Caco-2 (cell line): ENCODE measurements at regions not wholly inside any gene's neighbourhood (a gene's known extent, or its start where the extent isn't known, plus 50 kb on each side); places are given as distances from the start of the nearest gene placed in this dataset.

Experiments used
- BruUV-seq: library from RNA; stranded (reverse); fragments of 400-500 nt; replicated peaks from 2 replicates; lab custom pipeline; 2021; lab: Mats Ljungman, UMichigan
- CTCF ChIA-PET: fragments of 300-600 bp; sonication (Branson Sonifier 250); formaldehyde crosslinking; loops from one replicate; lab custom pipeline; 2022; ENCODE audit warnings: antibody characterized with exemption; lab: Charles Lee
- POLR2A ChIA-PET: fragments of 300-600 bp; sonication (Branson Sonifier 250); formaldehyde crosslinking; loops from one replicate; lab custom pipeline; 2022; ENCODE audit warnings: antibody characterized with exemption; lab: Charles Lee
- DNase-seq, 2 experiments: peaks; one replicate each; pipeline versions ENCODE4 v3.0.0 to v3.0.0-alpha.2; 2020 to 2022
- H3K27me3 ChIP-seq: replicated peaks from 2 replicates; pipeline ENCODE4 v1.6.0; 2011; ENCODE audit warnings: low read length; ENCODE audit not compliant: control insufficient read depth, insufficient read depth
- H3K36me3 ChIP-seq: 2 replicates; pipeline ENCODE4 v1.5.1; 2011; ENCODE audit warnings: low read length; ENCODE audit not compliant: control insufficient read depth, insufficient read depth
- H3K4me1 ChIP-seq: fragments of 250-450 bp; sonication (Bioruptor Pico); 2 replicates; pipeline ENCODE4 v1.5.1; 2020; ENCODE audit warnings: mild to moderate bottlenecking
- H3K4me3 ChIP-seq: 2 replicates; pipeline ENCODE4 v1.5.1; 2011; ENCODE audit warnings: low read depth, mild to moderate bottlenecking, control low read depth, low read length
- H3K9me3 ChIP-seq: fragments of 250-450 bp; sonication (Bioruptor Pico); 2 replicates; pipeline ENCODE4 v1.5.1; 2020; ENCODE audit warnings: mild to moderate bottlenecking, moderate library complexity
- H3K27ac Mint-ChIP-seq: one replicate; pipeline ENCODE4 v1.8.0; 2022; ENCODE audit warnings: mixed read lengths; ENCODE audit not compliant: unreplicated experiment
- H3K27me3 Mint-ChIP-seq: one replicate; pipeline ENCODE4 v1.8.0; 2022; ENCODE audit warnings: mixed read lengths; ENCODE audit not compliant: insufficient read depth, unreplicated experiment
- H3K36me3 Mint-ChIP-seq: one replicate; pipeline ENCODE4 v1.8.0; 2022; ENCODE audit warnings: mild to moderate bottlenecking, mixed read lengths; ENCODE audit not compliant: insufficient read depth, unreplicated experiment
- H3K4me1 Mint-ChIP-seq: one replicate; pipeline ENCODE4 v1.8.0; 2022; ENCODE audit warnings: low read depth, mixed read lengths; ENCODE audit not compliant: unreplicated experiment
- H3K4me3 Mint-ChIP-seq: one replicate; pipeline ENCODE4 v1.8.0; 2022; ENCODE audit warnings: mild to moderate bottlenecking, moderate library complexity, mixed read lengths; ENCODE audit not compliant: unreplicated experiment
- H3K9me3 Mint-ChIP-seq: one replicate; pipeline ENCODE4 v1.8.0; 2022; ENCODE audit warnings: mixed read lengths; ENCODE audit not compliant: unreplicated experiment
- CTCF ChIP-seq, 2 experiments: fragments of 200-600 bp in 1 of 2; IDR thresholded peaks; 1 replicate in 1 of 2; 2 replicates in 1 of 2; pipeline versions ENCODE4 v1.5.1 to v1.8.0; 2011 to 2022; ENCODE audit warnings: antibody characterized with exemption in 1 of 2, control low read depth in 1 of 2, inconsistent platforms in 1 of 2, low read depth in 1 of 2, low read length in 1 of 2, mild to moderate bottlenecking in 1 of 2, moderate library complexity in 1 of 2; ENCODE audit not compliant: insufficient read depth in 1 of 2, severe bottlenecking in 1 of 2, unreplicated experiment in 1 of 2
- intact Hi-C: fragments of 100-400 bp; cut with micrococcal nuclease; formaldehyde crosslinking; loops from one replicate; pipeline ENCODE4 v1.10.0; 2022; ENCODE audit not compliant: unreplicated experiment

GRCh38 chr6:40924839-40925238, 114.2 kb downstream of the UNC5CL start:
- BruUV-seq: no TSS peak
- Mint-ChIP-seq H3K9me3 (no peaks in the 10 kb centered on the region), H3K36me3 (no peaks in the 10 kb centered on the region), H3K27ac (no peak overlapping the region), H3K27me3 (no peaks in the 10 kb centered on the region), H3K4me3 (no peak overlapping the region), H3K4me1 (peaks cover 8% of the 10 kb centered on the region)
- Histone ChIP-seq H3K27me3 (no peaks in the 10 kb centered on the region), H3K4me1 (peaks cover 10% of the 10 kb centered on the region), H3K36me3 (no peaks in the 10 kb centered on the region), H3K9me3 (no peaks in the 10 kb centered on the region), H3K4me3 (no peak overlapping the region)
- no peak for DNase-seq
- ChIA-PET POLR2A (no interaction called here), CTCF (no interaction called here)
- intact Hi-C loops: no loop called here
- TF ChIP-seq CTCF (IDR thresholded peaks at IDR 0.05; ENCODE audit: insufficient read depth in 1 of 2, low read depth in 1 of 2, low read length in 1 of 2, severe bottlenecking in 1 of 2, unreplicated experiment in 1 of 2): no peak

- peaks cover 10% of the 10 kb centered on the region for H3K4me1 ChIP-seq
- H3K4me3 ChIP-seq: no peak overlapping the region
- no peaks in the 10 kb centered on the region for H3K9me3 Mint-ChIP-seq
- no peak overlapping the region for H3K27ac Mint-ChIP-seq
- no peak for DNase-seq
- H3K27me3 ChIP-seq: no peaks in the 10 kb centered on the region
- BruUV-seq: no TSS peak
- no peak for TF ChIP-seq CTCF (IDR thresholded peaks at IDR 0.05; ENCODE audit: insufficient read depth in 1 of 2, low read depth in 1 of 2, low read length in 1 of 2, severe bottlenecking in 1 of 2, unreplicated experiment in 1 of 2)
- H3K4me1 Mint-ChIP-seq: peaks cover 8% of the 10 kb centered on the region
- H3K36me3 Mint-ChIP-seq: no peaks in the 10 kb centered on the region
- H3K27me3 Mint-ChIP-seq: no peaks in the 10 kb centered on the region
- CTCF ChIA-PET: no interaction called here
- no peaks in the 10 kb centered on the region for H3K9me3 ChIP-seq
- no peaks in the 10 kb centered on the region for H3K36me3 ChIP-seq
- intact Hi-C loops: no loop called here
- H3K4me3 Mint-ChIP-seq: no peak overlapping the region
- POLR2A ChIA-PET: no interaction called here
Observed at GRCh38 chr6:40923880-40924279, 115.1 kb downstream of the UNC5CL start.

- no peaks in the 10 kb centered on the region for H3K27me3 ChIP-seq
- no peak for DNase-seq
- peaks cover 10% of the 10 kb centered on the region for H3K4me1 ChIP-seq
- TF ChIP-seq CTCF (IDR thresholded peaks at IDR 0.05; ENCODE audit: insufficient read depth in 1 of 2, low read depth in 1 of 2, low read length in 1 of 2, severe bottlenecking in 1 of 2, unreplicated experiment in 1 of 2): no peak
- Mint-ChIP-seq H3K9me3 (no peaks in the 10 kb centered on the region), H3K27me3 (no peaks in the 10 kb centered on the region), H3K4me1 (peaks cover 8% of the 10 kb centered on the region), H3K4me3 (no peak overlapping the region), H3K36me3 (no peaks in the 10 kb centered on the region), H3K27ac (no peak overlapping the region)
- no peak overlapping the region for H3K4me3 ChIP-seq
- no peaks in the 10 kb centered on the region for H3K9me3 ChIP-seq
- intact Hi-C loops: no loop called here
- no TSS peak for BruUV-seq
- no peaks in the 10 kb centered on the region for H3K36me3 ChIP-seq
- POLR2A ChIA-PET: no interaction called here
- CTCF ChIA-PET: no interaction called here
Observed at GRCh38 chr6:40923326-40923725, 115.7 kb downstream of the UNC5CL start.
